OCI-LY3 (cell line): ENCODE measurements at regions not wholly inside any gene's neighbourhood (a gene's known extent, or its start where the extent isn't known, plus 50 kb on each side); places are given as distances from the start of the nearest gene placed in this dataset.

ENCODE experiments used
- EZH2phosphoT487 ChIP-seq: fragments of 200-600 bp; shearing (Covaris generic); IDR thresholded peaks from 2 replicates; pipeline ENCODE4 v1.6.1; 2018; ENCODE audit warnings: antibody characterized with exemption, mixed run types, low read depth
- TF ChIP-seq, protein P1 (sequence below): fragments of 200-600, 300-600 bp; sonication (generic); IDR thresholded peaks from 2 replicates; pipeline ENCODE4 v1.5.1; 2014; ENCODE audit warnings: antibody characterized with exemption, low read length, low read depth

DNA sequence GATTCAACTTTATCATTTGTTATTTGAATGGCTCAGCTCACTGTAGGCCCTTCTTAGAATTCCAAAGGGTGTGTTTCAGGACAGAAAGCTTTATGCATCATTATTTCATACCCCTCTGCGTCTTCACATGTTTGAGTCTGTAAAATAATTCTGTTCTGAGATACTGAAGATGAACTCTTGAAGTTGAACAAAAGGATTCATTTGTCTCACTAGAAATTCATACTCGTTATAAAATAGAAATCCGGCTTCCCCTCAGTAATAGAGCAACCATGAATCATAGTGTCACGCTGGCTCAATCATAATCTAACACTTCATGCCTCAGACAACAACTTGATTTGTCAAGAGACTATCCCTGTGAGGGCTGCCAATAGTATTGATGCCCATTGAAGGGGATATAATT is 1015.4 kb upstream of the SEMA6D start:
- TF ChIP-seq, protein P1, sequence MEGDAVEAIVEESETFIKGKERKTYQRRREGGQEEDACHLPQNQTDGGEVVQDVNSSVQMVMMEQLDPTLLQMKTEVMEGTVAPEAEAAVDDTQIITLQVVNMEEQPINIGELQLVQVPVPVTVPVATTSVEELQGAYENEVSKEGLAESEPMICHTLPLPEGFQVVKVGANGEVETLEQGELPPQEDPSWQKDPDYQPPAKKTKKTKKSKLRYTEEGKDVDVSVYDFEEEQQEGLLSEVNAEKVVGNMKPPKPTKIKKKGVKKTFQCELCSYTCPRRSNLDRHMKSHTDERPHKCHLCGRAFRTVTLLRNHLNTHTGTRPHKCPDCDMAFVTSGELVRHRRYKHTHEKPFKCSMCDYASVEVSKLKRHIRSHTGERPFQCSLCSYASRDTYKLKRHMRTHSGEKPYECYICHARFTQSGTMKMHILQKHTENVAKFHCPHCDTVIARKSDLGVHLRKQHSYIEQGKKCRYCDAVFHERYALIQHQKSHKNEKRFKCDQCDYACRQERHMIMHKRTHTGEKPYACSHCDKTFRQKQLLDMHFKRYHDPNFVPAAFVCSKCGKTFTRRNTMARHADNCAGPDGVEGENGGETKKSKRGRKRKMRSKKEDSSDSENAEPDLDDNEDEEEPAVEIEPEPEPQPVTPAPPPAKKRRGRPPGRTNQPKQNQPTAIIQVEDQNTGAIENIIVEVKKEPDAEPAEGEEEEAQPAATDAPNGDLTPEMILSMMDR = no peak
- no peak for TF ChIP-seq EZH2phosphoT487
